ENCODE measurements at regions not wholly inside any gene's neighbourhood (a gene's known extent, or its start where the extent isn't known, plus 50 kb on each side); places are given as distances from the start of the nearest gene placed in this dataset.

- DNase-seq (ENCODE audit: low read depth), result no peak
Observed at GRCh38 chr1:4089421-4090175, 189.5 kb upstream of the C1orf174 start.

- no peak for DNase-seq (ENCODE audit: low read depth)
Observed at GRCh38 chr1:4090556-4090955, 190.5 kb upstream of the C1orf174 start.

GRCh38 chr1:4090976-4091660, 191.0 kb upstream of the C1orf174 start:
- no peak for DNase-seq (ENCODE audit: low read depth)

- DNase-seq (ENCODE audit: low read depth), result no peak
Observed at GRCh38 chr1:4091996-4092395, 191.9 kb upstream of the C1orf174 start.

GRCh38 chr1:4093856-4094565, 193.9 kb upstream of the C1orf174 start:
- no peak for DNase-seq (ENCODE audit: low read depth)

- no peak for DNase-seq (ENCODE audit: low read depth)
Observed at GRCh38 chr1:4095433-4095971, 195.4 kb upstream of the C1orf174 start.

GRCh38 chr1:4101459-4102161, 201.5 kb upstream of the C1orf174 start:
- DNase-seq (ENCODE audit: low read depth), result no peak

GRCh38 chr1:4105300-4105880, 205.3 kb upstream of the C1orf174 start:
- no peak for DNase-seq (ENCODE audit: low read depth)

GRCh38 chr1:4106731-4107130, 206.7 kb upstream of the C1orf174 start:
- no peak for DNase-seq (ENCODE audit: low read depth)

- no peak for DNase-seq (ENCODE audit: low read depth)
Observed at GRCh38 chr1:4107291-4107690, 207.2 kb upstream of the C1orf174 start.

GRCh38 chr1:4108331-4108730, 208.3 kb upstream of the C1orf174 start:
- DNase-seq (ENCODE audit: low read depth), result no peak

- no peak for DNase-seq (ENCODE audit: low read depth)
Observed at GRCh38 chr1:4108758-4109627, 208.9 kb upstream of the C1orf174 start.

- no peak for DNase-seq (ENCODE audit: low read depth)
Observed at GRCh38 chr1:4109628-4109940, 209.5 kb upstream of the C1orf174 start.

GRCh38 chr1:4110888-4111287, 210.8 kb upstream of the C1orf174 start:
- no peak for DNase-seq (ENCODE audit: low read depth)

- no peak for DNase-seq (ENCODE audit: low read depth)
Observed at GRCh38 chr1:4113897-4114296, 213.8 kb upstream of the C1orf174 start.

- DNase-seq (ENCODE audit: low read depth), result no peak
Observed at GRCh38 chr1:4115191-4115900, 215.3 kb upstream of the C1orf174 start.

GRCh38 chr1:4117196-4117595, 217.1 kb upstream of the C1orf174 start:
- DNase-seq (ENCODE audit: low read depth), result no peak

- DNase-seq (ENCODE audit: low read depth), result no peak
Observed at GRCh38 chr1:4118746-4119515, 218.9 kb upstream of the C1orf174 start.

GRCh38 chr1:4119516-4120220, 219.6 kb upstream of the C1orf174 start:
- DNase-seq (ENCODE audit: low read depth), result no peak

All from non-pigmented ciliary epithelial cell (primary cell).